ENCODE measurements at regions not wholly inside any gene's neighbourhood (a gene's known extent, or its start where the extent isn't known, plus 50 kb on each side); places are given as distances from the start of the nearest gene placed in this dataset.
"Not testable (repeated sequence)": the region's sequence is repeated elsewhere in the genome, so short reads cannot be mapped to it uniquely, and the experiment has no call there.

DNA sequence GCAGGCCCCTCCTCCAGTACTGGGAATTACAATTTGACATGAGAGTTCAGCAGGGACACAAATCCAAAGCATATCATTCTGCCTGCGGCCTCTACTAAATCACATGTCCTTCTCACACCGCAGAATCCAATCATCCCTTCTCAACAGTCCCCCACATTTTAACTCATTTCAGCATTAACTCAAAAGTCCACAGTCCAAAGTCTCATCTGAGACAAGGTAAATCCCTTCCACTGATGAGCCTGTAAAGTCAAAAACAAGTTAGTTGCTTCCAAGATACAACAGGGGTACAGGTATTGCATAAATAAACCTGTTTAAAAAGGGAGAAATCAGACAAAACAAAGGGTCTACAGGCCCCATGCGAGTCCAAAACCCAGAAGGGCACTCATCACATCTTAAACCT, 64.0 kb downstream of the EBNA1BP2 start:
- DNase-seq (ENCODE audit: low read depth) = no peak

DNA sequence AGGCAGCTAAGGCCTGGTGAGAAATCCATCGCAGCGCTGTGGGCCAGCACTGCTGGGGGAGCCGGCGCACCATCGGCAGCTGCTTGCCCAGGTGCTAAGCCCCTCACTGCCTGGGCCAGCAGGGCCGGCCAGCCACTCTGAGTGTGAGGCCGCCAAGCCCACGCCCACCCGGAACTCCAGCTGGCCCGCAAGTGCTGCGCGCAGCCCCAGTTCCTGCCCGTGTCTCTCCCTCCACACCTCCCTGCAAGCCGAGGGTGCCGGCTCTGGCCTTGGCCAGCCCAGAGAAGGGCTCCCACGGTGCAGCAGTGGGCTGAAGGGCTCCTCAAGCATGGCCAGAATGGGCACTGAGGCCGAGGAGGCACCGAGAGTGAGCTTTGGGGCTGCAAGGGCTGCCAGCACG, 64.4 kb downstream of the EBNA1BP2 start:
- DNase-seq (ENCODE audit: low read depth) = no peak

DNA sequence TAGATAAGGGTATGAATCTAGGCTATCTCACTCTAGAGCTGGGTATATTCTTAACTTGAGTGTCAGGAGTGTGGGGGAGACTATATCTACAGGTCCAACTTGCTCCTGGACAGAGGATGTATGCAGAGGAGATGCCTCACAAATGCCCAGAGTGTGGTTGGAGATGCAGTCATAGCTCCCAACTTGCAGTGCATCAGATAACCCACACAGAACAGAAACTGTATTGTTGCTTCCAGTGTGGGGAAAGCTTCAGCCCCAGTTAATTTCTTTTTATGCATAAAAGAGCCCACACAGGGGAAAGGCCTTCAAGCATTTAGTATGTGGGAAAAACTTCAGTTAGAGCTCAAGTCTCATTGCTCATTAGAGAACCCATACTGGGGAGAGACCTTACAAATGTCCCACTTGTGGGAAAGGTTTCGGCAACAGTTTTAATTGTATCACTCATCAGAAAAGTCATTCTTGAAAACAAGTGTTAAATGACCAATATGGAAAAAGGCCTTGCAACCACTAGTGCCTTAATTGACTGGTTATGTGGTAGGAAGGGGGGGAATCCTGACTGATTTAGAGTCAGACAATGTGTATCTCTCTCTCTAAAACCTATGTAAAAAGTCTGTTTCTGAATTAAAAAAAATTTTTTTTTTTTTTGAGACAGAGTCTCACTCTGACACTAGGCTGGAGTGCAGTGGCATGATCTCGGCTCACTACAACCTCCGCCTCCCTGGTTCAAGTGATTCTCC, 67.9 kb downstream of the EBNA1BP2 start:
- no peak for DNase-seq (ENCODE audit: low read depth)

DNA sequence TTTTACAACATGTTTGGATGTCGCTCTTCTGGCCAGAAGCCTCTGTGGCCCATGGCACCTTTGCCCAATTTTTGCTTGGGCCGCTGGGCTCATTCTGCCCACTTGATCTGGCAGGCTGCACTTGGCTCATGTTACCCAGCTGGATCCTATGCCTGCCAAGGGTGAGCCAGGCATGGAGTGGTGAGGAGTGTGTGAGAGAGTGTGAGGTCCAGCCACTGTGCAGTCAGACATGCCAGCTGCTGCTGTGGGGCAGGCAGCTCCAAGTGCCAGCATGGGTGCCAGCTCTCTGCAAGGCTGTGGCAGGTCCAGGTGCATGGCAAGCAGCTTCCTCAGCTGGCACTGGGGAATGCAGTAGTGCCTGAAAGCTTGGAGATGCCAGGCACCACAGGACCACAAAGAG, 71.0 kb downstream of the EBNA1BP2 start:
- no peak for DNase-seq (ENCODE audit: low read depth)

DNA sequence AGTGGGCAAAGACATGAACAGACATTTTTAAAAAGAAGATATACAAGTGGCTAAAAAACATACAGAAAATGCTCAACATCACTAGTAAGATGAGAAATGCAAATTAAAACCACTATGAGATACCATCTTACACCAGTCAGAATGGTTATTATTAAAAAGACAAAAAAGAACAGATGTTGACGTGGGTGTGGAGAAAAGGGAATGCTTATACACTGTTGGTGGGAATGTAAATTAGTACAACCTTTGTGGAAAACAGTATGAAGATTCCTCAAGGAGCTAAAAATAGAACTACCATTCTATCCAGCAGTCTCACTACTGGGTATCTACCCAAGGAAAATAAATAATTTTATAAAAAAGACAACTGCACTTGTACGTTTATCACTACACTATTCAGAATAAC, 73.9 kb downstream of the EBNA1BP2 start:
- no peak for DNase-seq (ENCODE audit: low read depth)

DNA sequence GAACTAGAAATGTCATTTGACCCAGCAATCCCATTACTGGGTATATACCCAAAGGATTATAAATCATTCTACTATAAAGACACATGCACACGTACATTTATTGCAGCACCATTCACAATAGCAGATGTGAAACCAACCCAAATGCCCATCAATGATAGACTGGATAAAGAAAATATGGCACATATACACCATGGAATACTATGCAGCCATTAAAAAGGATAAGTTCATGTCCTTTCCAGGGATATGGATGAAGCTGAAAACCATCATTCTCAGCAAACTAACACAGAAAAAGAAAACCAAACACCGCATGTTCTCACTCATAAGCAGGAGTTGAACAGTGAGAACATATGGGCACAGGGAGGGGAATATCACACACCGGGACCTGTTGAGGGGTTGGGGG, 75.6 kb downstream of the EBNA1BP2 start:
- not testable (repeated sequence) for DNase-seq (ENCODE audit: low read depth)

DNA sequence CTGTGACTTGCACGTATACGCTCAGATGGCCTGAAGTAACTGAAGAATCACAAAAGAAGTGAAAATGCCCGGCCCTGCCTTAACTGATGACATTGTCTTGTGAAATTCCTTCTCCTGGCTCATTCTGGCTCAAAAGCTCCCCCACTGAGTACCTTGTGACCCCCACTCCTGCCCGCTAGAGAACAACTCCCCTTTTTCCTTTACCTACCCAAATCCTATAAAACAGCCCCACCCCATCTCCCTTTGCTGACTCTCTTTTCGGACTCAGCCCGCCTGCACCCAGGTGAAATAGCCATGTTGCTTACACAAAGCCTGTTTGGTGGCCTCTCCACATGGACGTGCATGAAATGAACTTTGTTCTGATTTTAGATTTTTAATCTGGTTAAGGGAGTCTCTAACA, 81.3 kb downstream of the EBNA1BP2 start:
- DNase-seq (ENCODE audit: low read depth) = not testable (repeated sequence)

DNA sequence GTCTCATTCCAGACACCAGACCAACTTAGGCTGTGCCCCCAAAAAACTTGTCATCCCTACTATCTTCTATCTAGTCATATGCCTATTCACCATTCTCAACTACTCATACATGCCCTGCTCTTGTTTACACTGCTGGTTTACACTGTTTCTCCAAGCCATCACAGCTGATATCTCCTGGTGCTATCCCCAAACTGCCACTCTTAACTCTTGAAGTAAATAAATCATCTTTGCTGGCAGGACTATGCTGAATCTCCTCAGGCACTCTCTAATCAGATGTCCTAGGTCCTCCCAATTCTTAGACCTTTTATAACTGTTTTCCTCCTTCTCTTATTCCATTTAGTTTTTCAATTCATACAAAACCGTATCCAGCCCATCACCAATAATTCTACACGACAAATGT, 81.9 kb downstream of the EBNA1BP2 start:
- not testable (repeated sequence) for DNase-seq (ENCODE audit: low read depth)

DNA sequence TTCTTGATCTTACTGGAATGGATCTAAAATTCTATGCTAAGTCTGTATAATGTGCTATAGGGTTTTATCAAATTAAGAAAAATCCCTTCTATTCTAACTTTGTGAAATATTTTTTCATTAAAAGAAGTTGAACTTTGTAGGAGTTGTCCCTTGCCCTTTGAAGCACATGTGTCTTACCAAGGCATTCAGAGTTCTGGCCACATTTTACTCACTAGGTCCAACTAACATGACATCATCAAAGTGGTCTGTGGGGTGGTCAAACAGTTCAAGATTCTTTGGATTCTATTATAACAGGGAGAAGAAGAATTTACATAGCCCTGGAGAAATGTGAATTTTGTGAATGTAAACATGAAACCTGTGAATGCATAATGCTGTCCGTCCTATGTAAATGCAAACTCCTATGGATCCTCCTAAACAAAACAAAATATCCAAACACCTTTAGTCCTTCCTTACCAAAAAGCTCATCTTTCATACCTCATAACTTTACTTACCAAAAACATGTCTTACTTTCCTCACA, 88.7 kb downstream of the EBNA1BP2 start:
- DNase-seq (ENCODE audit: low read depth) = no peak

DNA sequence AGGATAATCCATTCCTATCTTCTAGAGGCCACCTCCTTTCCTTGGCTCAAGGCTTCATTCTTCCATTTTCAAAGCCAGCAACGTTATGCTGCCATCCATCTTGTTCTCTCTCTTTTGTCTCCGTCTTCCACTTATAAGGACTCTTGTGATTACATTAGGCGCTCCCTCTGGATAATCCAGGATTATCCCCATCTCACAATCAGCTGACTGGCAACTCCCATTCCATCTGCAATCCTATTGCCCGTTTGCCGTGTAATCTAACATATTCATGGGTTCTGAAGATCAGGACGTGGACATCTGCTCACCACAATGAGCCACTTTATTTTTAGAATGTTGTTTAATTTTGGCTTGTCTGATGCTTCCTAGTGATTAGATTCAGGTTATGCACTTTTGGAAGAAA, 89.3 kb downstream of the EBNA1BP2 start:
- DNase-seq (ENCODE audit: low read depth) = no peak

DNA sequence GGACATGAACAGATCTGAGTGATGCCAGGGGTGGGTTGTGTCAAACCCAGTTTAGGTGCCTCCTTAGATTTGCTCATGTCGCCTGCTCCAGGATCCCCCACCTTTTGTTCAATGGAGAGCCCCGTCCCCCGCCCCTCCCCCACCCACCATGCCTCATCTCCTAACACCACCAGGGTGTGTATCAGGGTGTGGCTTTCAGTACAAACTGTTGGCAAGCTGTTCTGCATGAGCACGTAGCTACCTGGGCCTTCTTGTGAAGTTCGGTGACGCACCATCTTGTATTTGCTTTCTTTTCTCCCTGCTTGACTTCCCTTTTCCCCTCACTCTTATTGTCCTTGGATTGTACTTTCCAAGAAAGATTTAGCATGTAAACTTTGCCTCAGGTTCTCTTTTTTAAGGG, 94.8 kb downstream of the EBNA1BP2 start:
- no peak for DNase-seq (ENCODE audit: low read depth)

DNA sequence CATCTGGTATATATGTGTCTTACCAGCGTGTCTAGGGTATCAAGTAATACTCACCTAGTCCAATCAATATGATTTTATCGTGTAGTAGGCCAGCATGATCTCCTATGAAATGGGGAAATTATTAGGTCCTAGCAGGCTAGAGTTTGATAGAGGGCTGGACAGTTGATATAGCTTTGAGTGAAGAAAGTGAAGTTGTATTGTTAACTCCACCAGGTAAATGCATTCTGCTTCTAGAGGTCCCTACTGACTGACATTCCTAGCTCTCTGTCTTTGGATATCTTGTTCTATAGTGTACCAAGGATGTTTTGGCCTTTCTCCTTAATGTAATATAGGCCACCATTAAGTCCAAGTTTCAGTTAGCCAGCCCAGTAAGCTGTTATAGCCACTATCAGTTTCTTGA, 97.4 kb downstream of the EBNA1BP2 start:
- DNase-seq (ENCODE audit: low read depth) = no peak

DNA sequence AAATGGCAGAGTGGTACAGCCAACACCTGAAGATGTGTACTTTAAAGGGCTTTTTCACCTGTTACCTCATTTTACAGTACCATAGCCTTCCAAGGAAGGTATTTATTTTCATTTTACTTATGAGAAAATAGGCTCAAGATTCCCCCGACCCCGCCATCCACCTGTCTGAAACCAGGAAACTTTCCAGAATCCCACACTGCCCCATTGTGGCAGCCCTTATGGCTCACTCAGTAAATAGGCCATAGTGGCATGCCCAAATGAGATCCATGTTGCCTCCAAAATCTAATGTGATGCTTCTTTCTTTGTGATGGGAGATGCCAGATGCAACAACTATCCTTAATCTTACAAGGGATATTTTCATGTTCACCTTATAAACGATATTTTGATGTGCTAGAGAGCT, 97.8 kb downstream of the EBNA1BP2 start:
- no peak for DNase-seq (ENCODE audit: low read depth)

DNA sequence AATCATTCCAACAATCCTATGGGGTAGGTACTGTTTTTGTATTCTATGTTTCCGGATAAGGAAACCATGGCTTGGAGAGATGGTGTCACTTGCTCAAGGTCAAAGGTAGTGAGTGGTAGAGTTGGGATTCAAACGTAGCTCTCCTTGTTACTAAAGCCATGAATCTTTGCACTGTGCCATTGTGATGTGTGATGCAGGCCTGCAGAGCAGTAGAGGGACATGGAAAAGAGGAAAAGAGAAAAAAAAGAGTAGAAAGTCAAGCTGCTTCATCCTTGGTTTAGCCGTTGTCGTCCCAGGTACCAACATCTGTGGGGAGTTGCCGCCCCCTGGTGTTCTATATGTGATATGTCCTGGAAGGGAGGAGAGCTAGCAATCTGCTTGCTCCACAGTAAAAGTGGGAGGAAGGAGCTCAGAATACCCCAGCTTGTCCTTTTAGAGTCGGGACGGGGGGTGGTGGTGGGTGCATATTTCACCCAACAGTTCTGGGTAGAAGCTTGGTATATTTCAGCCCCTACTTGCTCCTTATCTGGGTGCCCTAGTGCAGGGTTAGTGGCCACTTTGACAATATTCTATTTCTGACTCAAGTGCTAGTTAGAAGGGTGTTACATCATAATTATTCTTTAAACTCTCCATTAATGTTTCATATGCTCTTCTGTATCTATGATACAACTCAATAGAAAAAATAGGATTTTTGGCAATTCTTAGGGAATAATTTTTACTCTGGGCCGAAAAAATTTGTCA, 98.4 kb downstream of the EBNA1BP2 start:
- peak; percentile 64 for DNase-seq (ENCODE audit: low read depth)

DNA sequence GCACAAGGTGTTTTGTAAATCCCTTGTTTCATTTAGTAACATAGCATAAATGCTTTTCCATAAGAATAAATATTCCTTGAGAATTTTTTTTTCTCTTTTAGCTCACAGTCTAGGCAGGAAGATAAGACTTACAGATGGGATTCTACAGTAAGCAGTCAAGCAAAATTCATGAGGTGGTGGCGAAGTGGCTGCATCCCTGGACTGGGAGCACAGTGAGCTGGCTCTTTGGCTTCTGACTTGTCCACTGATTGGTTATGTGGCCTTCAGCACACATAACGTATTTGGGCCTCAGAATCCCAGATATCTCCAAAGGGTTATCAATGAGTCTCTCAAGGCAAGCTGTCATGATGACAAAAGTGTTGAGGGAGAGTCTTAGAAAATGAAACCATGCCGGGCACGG, 99.8 kb downstream of the EBNA1BP2 start:
- DNase-seq (ENCODE audit: low read depth) = no peak

DNA sequence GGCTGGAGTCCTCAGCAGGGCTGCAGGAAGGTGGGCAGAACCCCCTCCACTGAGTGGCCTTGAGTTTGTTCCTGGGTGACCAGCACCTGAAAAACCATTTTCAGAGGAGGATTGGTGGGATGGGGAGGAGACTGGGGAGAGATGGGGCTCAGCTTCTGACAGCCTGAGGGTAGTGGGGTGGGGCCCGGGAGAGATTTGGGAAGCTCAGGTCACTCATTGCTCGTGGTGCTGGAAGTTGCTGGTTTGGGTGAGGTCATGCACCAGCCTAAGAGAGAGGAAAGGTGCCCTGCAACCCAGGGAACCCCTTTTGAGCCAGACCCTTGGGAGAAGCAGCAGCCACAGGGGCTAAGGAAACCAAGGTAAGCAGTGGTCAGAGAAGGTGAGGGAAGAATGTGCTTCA, 100.8 kb downstream of the EBNA1BP2 start:
- no peak for DNase-seq (ENCODE audit: low read depth)

DNA sequence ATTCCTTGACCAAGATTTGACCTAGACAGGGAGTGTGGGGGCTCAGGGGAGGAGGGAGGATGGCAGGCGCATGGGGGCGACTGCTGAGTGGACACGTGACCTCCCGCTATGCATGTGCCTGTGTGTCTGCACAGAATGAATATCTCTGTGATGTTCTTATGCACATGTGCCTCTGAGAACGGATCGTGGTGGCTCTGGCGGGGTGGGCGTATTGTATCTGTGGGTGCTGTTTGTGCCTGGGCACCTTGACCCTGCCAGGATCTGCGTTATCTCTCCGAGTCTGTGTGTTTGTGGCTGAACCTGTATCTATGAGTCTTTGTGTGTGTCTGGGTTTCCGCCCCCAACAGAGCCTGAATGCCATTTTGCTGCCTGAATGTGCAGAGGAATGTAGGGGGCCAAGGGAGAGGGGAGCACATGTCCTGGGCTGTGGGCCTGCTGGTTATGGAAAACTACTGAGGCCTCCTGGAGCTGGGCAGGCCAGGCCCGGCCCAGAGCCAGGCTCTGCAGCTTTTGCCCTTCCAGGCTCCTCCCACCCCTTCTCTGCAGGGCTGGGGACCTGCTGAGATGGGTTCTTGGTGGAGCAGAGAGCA, 102.5 kb downstream of the EBNA1BP2 start:
- DNase-seq (ENCODE audit: low read depth) = no peak

DNA sequence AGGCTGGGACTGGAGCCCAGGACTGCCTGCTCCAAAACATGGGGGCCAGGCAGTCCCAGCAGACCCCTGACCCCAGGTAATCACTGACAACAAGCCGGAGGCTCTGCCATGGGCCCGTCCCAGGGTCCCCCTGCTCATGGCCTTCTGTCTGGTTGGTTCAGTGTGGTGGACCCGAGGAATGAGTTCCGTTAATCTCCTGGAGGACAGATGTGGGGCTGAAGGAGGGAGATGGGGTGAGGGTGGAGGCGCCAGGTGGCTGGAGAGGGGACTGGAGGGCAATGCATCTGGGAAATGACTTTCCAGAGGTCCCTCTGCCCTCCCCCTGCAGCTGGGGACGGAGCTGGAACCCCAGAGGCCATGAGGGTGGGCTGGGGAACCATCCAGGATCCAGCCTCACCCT, 103.2 kb downstream of the EBNA1BP2 start:
- DNase-seq (ENCODE audit: low read depth) = no peak

DNA sequence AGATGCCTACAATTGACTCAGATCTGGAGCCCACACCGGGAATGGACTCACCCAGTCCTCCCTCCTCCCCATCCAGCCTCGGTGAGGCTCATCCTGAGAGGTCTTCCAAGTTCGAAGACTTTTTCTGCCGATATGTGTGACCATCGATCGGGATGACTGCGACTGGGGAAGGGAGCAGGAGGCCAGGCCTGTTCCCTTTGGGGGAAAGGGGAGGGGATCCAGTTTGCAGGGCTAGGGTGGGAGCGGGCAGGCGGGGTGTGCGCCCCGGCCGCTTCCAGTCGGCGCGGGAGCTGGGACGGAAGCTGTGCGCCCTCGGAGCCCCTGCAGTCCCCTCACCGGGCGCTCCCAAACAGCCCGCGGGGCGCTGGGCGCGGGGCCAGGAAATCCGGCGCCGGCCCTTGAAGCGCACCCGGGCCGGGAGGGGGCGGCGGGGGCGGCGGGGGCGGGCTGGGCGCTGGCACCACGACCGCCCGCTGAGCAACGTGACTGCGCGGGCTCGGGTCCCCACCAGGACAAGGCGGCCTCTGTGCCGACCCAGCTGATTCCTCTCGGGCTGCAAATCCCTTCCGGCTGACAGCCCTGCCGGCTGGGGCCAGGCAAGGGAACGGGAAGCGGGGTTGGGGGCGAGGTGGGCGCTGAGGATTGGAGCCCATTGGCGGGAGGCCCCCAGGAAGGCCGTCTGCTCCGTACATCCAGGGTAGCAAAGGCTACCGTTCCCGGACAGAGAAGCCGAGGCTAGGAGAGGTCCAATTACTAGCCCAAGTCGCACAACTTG, 103.9 kb downstream of the EBNA1BP2 start:
- DNase-seq (ENCODE audit: low read depth) = peak; percentile 47

DNA sequence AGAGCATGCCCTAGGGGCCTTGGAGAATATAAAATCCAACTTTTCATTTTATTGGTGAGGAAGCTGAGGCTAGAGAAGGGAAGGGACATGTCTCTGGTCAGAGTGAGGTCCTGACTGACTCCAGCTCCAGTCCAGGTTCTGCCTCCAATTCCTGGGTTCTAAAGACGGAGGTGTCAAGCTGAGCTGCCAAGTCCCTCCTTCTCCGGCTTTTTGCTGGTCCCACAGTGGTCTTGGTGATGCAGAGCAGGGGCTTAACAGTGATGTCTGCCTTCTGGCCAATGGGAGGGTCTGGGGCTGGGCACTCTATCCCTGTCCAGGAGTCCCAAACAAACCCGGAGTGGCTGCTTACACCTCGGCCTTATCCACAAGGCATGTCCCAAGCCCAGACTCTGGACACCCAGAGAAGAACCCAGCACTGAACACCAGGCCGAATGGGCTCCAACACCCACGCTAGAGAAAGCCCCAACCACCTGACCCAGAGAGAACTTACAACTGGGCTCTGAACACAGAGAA, 104.8 kb downstream of the EBNA1BP2 start:
- DNase-seq (ENCODE audit: low read depth) = no peak

DNA sequence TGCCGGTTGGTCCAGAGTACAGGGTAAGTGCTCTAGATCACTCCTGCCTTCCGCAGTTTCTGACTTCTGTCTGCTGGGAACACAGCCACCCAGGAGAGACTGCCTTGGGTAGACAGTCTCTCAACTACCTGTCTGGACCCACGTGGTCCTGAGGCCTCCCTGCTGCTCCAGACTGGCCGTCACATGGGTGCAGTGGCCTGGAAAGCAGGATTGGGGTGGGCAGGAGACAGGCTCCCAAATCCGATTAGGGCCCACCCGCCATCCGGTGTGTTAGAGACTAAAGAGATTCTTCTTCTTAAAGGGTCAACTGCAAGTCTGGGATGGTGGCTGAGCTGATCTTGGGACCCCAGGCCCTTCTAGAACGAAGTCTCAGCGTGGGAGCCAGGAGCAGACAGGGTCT, 105.5 kb downstream of the EBNA1BP2 start:
- DNase-seq (ENCODE audit: low read depth) = no peak

Measured in CMK (cell line).